ENCODE measurements at regions not wholly inside any gene's neighbourhood (a gene's known extent, or its start where the extent isn't known, plus 50 kb on each side); places are given as distances from the start of the nearest gene placed in this dataset.
"Not testable (repeated sequence)": the region's sequence is repeated elsewhere in the genome, so short reads cannot be mapped to it uniquely, and the experiment has no call there.

DNA sequence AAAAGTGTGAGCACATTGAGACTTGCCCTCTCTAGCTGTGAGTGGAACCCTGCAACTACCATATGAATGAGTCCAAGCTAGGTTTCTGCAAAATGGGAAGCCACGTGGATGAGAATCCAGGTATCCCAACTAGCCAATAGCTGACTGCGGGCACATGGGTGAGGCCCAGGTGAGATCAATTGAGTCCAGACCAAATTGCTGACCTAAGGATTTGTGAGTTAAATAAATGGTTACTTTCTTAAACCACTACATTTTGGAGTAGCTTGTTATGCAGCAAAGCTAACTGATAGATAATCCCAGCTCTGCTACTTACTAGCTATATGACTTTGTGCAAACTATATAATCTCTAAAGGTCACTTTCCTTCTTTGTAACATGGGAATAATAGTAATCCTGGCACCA, 150.3 kb upstream of the LCORL start:
- DNase-seq (ENCODE audit: low spot score in 2 of 2) (no peak), ATAC-seq (ENCODE audit: low read depth) (no peak)
- Mint-ChIP-seq H3K4me3 (no peak overlapping the region), H3K36me3 (no peaks in the 10 kb centered on the region), H3K27me3 (peaks cover 3% of the 10 kb centered on the region), H3K4me1 (no peaks in the 10 kb centered on the region), H3K27ac (no peak overlapping the region), H3K9me3 (no peaks in the 10 kb centered on the region)

DNA sequence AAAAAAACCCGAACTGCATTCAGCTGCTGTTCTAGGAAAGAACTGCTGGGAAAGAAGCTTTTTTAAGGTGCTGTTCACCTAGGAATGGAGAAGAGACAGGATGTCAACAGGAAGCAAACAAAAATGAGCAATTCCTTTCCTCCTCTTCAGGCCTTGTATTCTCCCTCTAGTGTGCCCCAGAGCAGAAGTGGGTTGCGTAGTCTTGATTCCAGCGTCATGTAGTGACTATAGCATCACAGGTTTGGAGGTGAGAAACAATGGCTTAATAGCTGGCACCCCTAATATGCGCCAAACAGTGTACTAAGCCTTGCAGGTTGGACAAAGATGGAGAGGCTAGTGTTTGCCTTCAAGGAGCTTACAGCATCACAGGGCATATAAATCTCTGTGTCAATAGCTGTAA, 146.3 kb upstream of the LCORL start:
- H3K4me3 Mint-ChIP-seq = no peak overlapping the region
- H3K27ac Mint-ChIP-seq = no peak overlapping the region
- no peaks in the 10 kb centered on the region for H3K36me3 Mint-ChIP-seq
- ATAC-seq (ENCODE audit: low read depth) = no peak
- H3K4me1 Mint-ChIP-seq = no peaks in the 10 kb centered on the region
- no peak for DNase-seq (ENCODE audit: low spot score in 2 of 2)
- peaks cover 3% of the 10 kb centered on the region for H3K9me3 Mint-ChIP-seq
- H3K27me3 Mint-ChIP-seq = peaks cover 3% of the 10 kb centered on the region

DNA sequence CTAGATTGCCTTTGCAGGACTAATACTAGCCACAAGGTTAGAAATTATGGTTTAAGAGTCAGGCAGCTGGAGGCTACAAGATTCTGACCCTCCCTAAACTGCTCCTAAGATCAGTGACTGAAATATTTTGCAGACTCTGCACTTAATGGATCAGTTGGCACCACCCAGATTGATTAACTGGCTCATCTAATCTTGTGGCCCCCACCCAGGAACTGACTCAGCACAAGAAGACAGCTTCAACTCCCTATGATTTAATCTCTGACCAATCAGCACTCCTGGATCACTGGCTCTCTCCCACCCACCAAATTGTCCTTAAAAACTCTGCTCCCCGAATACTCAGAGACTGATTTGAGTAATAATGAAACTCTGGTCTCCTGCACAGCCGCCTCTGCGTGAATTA, 145.4 kb upstream of the LCORL start:
- H3K4me3 Mint-ChIP-seq = no peak overlapping the region
- H3K9me3 Mint-ChIP-seq = peaks cover 5% of the 10 kb centered on the region
- H3K36me3 Mint-ChIP-seq = no peaks in the 10 kb centered on the region
- no peaks in the 10 kb centered on the region for H3K4me1 Mint-ChIP-seq
- peaks cover 3% of the 10 kb centered on the region for H3K27me3 Mint-ChIP-seq
- ATAC-seq (ENCODE audit: low read depth) = no peak
- no peak for DNase-seq (ENCODE audit: low spot score in 2 of 2)
- H3K27ac Mint-ChIP-seq = no peak overlapping the region

DNA sequence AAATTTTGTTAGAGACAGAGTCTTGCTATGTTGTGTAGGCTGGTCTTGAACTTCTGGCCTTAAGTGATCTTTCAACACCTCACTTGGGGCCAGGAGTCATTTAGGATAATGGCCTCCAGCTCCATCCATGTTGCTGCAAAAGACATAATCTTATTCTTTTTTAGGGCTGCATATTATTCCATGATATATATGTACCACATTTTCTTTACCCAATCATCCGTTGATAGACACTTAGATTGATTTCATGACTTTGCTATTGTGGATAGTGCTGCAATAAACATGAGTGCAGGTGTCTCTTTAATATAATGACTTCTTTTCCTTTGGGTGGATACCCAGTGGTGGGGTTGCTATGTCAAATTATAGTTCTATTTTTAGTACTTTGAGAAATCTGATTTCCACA, 140.9 kb upstream of the LCORL start:
- no peak overlapping the region for H3K4me3 Mint-ChIP-seq
- H3K4me1 Mint-ChIP-seq = no peaks in the 10 kb centered on the region
- H3K27me3 Mint-ChIP-seq = no peaks in the 10 kb centered on the region
- no peaks in the 10 kb centered on the region for H3K36me3 Mint-ChIP-seq
- peaks cover 5% of the 10 kb centered on the region for H3K9me3 Mint-ChIP-seq
- no peak overlapping the region for H3K27ac Mint-ChIP-seq
- DNase-seq (ENCODE audit: low spot score in 2 of 2) (no peak), ATAC-seq (ENCODE audit: low read depth) (no peak)

DNA sequence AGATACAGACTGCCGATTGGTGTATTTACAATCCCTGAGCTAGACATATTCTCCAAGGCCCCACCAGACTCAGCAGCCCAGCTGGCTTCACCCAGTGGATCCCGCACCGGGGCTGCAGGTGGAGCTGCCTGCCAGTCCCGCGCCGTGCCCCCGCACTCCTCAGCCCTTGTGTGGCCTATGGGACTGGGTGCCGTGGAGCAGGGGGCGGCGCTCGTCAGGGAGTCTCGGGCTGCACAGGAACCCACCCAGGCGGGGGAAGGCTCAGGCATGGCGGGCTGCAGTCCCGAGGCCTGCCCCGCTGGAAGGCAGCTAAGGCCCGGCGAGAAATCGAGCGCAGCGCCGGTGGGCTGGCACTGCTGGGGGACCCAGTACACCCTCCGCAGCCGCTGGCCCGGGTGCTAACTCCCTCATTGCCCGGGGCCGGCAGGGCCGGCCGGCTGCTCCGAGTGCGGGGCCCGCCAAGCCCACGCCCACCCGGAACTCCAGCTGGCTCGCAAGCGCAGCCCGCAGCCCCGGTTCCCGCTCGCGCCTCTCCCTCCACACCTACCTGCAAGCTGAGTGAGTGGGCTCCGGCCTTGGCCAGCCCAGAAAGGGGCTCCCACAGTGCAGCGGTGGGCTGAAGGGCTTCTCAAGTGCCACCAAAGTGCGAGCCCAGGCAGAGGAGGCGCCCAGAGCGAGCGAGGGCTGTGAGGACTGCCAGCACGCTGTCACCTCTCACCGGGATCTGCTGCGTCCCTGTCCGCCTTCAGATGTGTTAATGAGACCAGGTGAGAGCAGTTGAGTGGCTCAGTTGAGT, 137.8 kb upstream of the LCORL start:
- not testable (repeated sequence) for ATAC-seq (ENCODE audit: low read depth); H3K4me1 Mint-ChIP-seq; H3K36me3 Mint-ChIP-seq; H3K27me3 Mint-ChIP-seq; H3K4me3 Mint-ChIP-seq; DNase-seq (ENCODE audit: low spot score in 2 of 2); H3K9me3 Mint-ChIP-seq; H3K27ac Mint-ChIP-seq

DNA sequence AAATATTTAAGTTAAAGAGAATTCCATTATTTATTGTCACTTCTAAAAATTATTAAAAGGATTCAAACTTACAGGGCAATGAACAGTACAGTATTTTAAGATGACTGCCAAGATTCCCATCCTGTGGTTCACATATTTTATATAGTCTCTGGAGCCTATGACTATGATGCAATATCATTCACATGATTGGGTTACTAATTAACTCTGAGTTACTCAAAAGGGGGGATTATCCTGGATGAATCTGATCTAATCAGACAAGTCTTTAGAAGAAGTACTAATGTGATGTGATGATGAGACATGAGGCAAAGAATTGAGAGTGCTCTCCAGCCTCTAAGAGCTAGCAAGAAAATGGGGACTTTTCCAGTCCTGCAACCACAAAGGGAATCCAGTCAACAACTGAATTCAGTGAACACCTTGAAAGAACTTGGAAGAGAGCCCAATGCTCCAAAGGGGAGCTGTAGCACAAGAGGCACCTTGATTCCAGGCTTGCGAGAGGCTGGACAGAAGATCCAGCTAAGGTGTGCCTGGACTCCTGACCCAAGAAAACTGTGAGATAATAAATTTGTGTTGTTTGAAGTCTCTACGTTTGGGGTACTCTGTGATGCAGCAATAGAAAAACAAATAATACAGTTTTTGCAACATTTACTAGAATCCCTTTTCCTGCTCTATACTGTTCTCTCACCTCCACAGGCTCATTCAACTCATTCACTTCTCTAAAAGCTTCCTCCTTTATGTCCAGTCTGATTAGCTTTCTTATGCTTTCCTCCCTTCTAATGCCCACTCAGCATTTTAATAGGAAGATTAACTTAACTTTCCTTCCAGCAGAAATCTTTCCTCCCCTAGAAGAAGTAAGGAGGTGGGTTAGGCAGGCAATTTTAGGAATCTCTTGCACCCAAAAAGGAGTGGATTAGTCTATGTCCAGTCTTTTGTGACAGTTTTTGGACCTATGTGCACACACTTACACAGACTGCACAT, 133.8 kb upstream of the LCORL start:
- Mint-ChIP-seq H3K9me3 (no peaks in the 10 kb centered on the region), H3K27ac (no peak overlapping the region), H3K4me1 (no peaks in the 10 kb centered on the region), H3K36me3 (no peaks in the 10 kb centered on the region), H3K4me3 (no peak overlapping the region), H3K27me3 (peaks cover 6% of the 10 kb centered on the region)
- ATAC-seq (ENCODE audit: low read depth) (no peak), DNase-seq (ENCODE audit: low spot score in 2 of 2) (no peak)

DNA sequence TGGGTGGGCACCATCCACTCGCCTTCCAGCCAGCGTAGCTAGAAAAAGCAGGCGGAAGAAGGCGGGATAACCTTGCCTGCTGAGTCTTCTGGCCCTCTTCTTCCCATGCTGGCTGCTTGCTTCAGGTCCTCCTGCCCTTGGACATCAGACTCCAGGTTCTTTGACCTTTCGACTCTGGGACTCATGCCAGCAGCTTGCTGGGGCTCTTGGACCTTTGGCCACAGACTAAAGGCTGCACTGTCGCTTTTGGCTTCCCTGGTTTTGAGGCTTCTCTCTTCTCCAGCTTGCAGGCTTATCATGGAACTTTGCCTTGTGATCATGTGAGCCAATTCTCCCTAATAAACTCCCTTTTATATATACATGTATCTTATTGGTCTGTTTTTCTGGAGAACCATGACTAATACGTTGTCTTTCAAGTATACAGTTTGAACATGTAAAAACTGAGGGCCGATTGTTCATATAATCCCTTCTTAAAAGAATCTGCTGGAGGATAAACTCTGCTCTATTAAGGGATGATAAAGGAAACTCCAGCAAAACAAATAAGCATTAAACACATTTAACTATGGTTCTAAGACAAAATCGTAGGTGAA, 116.6 kb upstream of the LCORL start:
- ATAC-seq (ENCODE audit: low read depth) (no peak), DNase-seq (ENCODE audit: low spot score in 2 of 2) (no peak)
- H3K4me3 Mint-ChIP-seq = no peak overlapping the region
- H3K4me1 Mint-ChIP-seq = no peaks in the 10 kb centered on the region
- no peak overlapping the region for H3K27ac Mint-ChIP-seq
- H3K27me3 Mint-ChIP-seq = peaks cover 4% of the 10 kb centered on the region
- H3K9me3 Mint-ChIP-seq = peaks cover 2% of the 10 kb centered on the region
- H3K36me3 Mint-ChIP-seq = no peaks in the 10 kb centered on the region

DNA sequence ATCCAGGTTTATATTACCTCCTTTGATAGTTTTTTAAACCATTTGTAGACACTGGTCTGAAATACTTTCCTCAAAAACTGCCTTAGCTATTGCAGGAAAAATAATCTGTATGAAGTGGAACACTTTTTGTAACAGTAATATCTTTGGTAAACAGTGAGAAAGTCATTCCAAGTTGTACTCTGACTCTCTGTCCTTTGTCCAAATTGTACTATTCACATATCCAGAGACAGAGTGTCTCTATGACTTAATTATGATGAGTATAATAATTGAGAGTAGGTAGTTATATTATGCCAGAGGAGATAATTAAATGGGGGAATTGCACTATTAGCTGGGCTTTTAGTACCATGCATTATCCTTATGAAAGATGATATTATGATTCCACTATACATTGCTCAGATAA, 112.6 kb upstream of the LCORL start:
- ATAC-seq (ENCODE audit: low read depth) (no peak), DNase-seq (ENCODE audit: low spot score in 2 of 2) (no peak)
- Mint-ChIP-seq H3K36me3 (no peaks in the 10 kb centered on the region), H3K9me3 (peaks cover 2% of the 10 kb centered on the region), H3K4me1 (no peaks in the 10 kb centered on the region), H3K27me3 (peaks cover 9% of the 10 kb centered on the region), H3K4me3 (no peak overlapping the region), H3K27ac (no peak overlapping the region)

DNA sequence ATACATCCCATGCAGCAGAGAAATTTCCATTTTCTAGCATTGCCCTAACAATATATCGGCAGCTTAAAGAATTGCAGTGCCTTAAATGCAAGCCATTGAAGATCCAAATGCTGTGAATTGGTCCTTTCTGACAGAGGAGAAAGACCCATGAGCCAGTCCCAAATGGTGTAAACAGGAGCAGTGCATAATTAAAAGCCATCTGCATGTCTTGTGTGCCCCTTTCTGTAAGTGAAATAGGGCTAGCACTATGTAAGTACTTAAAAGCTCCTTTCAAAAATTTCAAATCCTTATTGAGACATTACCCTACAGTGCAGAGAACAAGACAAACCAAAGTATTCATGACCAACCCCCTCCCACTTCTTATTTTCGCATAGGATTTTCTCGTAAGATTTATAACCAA, 108.7 kb upstream of the LCORL start:
- DNase-seq (ENCODE audit: low spot score in 2 of 2) (no peak), ATAC-seq (ENCODE audit: low read depth) (no peak)
- H3K9me3 Mint-ChIP-seq = no peaks in the 10 kb centered on the region
- H3K36me3 Mint-ChIP-seq = no peaks in the 10 kb centered on the region
- H3K27ac Mint-ChIP-seq = no peak overlapping the region
- H3K27me3 Mint-ChIP-seq = peaks cover 9% of the 10 kb centered on the region
- no peak overlapping the region for H3K4me3 Mint-ChIP-seq
- no peaks in the 10 kb centered on the region for H3K4me1 Mint-ChIP-seq

DNA sequence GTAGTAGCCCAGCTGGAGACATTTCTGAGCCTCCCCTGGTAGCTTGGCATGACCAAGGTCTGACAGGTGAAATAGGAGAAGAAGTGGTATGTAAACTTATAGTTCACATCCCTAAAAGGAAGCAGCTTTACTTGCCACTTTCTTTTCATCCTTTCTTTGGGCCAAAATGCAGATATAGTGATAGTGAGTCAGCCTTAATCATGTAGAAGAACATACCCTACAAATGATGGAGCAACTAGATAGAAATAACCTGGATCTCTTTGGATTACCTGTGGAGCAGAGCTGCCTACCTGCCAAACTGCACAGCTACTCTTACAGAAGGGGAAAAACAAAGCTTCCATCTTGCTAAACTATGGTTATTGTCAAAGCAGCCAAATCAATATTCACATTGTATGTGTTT, 106.7 kb upstream of the LCORL start:
- no peak for ATAC-seq (ENCODE audit: low read depth)
- Mint-ChIP-seq H3K9me3 (no peaks in the 10 kb centered on the region), H3K27ac (no peak overlapping the region), H3K36me3 (no peaks in the 10 kb centered on the region), H3K27me3 (peaks cover 4% of the 10 kb centered on the region), H3K4me1 (no peaks in the 10 kb centered on the region), H3K4me3 (no peak overlapping the region)
- no peak for DNase-seq (ENCODE audit: low spot score in 2 of 2)

DNA sequence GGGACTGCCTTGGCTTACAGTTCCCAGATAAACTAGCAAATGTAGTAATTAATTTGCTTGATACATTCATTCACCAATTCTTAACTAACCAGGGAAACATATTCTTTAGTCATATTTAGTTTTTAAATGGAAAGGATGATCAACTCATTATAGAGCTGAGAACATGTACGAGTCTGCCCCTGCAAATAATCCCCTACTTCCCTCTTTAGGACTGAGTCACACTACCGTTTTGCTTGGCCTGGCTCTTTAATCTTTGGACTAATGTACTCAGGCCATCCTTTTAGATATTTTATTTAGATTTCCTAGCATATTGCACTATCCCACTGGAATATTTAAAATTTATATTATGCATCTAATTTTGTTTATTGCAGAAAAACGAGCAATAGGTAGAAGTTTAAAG, 105.5 kb upstream of the LCORL start:
- ATAC-seq (ENCODE audit: low read depth) (no peak), DNase-seq (ENCODE audit: low spot score in 2 of 2) (no peak)
- Mint-ChIP-seq H3K4me3 (no peak overlapping the region), H3K36me3 (no peaks in the 10 kb centered on the region), H3K27me3 (peaks cover 4% of the 10 kb centered on the region), H3K4me1 (no peaks in the 10 kb centered on the region), H3K27ac (no peak overlapping the region), H3K9me3 (no peaks in the 10 kb centered on the region)

DNA sequence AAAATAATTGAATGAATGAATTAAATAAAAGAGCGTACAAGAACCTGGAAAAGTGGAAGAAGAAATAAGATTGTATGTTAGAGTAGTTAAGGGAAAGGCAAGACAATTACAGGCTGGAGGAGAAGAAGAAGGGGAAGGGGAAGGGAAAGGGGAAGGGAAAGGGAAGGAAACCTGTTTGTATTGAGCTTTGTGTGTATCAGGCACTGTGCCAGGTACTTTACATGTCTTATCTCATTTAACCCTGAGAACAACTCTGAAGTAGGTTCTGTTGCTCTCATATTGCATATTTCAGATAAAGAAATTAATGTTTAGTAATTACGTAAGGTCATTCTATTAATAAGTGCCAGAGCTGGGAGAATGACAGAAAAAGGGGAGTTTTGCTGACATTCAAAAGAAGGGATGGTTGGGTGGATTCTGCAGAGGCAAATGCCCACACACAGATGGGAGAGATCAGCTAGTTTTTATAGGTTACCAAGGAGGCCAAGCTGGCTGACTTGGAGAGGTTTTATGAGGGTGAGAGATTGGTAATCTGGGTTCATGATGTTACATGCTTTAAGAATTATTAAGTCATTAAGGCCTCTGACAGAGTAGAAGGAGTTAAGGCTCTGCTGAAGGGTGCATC, 92.3 kb upstream of the LCORL start:
- no peak for DNase-seq (ENCODE audit: low spot score in 2 of 2)
- Mint-ChIP-seq H3K27ac (no peak overlapping the region), H3K4me3 (no peak overlapping the region), H3K36me3 (no peaks in the 10 kb centered on the region), H3K27me3 (peaks cover 13% of the 10 kb centered on the region), H3K4me1 (no peaks in the 10 kb centered on the region), H3K9me3 (no peaks in the 10 kb centered on the region)
- no peak for ATAC-seq (ENCODE audit: low read depth)

DNA sequence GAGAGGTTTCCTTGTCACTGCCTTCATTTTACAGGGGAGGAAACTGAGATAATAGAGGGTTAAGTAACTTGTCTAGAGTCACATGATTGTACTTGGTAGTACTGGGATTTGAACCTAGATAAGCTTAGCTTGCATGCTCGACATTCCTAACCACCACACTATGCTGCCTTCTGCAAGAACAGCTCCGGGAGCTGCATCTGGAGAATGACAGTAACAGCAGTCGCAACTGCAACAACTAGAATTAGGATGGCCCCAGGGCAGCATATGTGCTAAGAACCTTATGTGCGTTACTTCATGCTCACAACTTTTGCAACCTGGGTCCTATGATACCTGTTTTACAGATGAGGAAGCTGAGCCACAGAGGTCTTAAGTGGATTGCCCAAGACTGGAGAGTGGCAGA, 89.5 kb upstream of the LCORL start:
- no peaks in the 10 kb centered on the region for H3K4me1 Mint-ChIP-seq
- no peaks in the 10 kb centered on the region for H3K9me3 Mint-ChIP-seq
- H3K4me3 Mint-ChIP-seq = no peak overlapping the region
- ATAC-seq (ENCODE audit: low read depth) (no peak), DNase-seq (ENCODE audit: low spot score in 2 of 2) (no peak)
- no peaks in the 10 kb centered on the region for H3K36me3 Mint-ChIP-seq
- peaks cover 6% of the 10 kb centered on the region for H3K27me3 Mint-ChIP-seq
- no peak overlapping the region for H3K27ac Mint-ChIP-seq

DNA sequence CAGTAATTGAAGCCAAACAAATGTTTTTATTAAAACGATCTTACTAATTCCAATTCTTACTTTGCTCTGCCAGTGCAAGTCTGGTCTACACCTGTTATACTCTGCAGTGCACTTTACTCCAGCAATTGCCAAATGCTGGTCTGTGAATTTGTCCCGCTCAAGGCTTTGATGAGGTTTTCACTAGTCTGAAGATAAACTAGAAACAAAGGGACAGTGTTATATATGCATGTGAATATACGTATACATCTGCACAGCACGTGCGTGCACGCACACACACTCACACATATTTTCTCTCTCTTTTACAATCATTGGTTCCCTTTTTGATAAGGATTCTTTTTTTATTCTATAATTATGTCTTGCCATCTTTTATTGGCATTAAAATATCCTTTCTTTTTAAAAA, 88.5 kb upstream of the LCORL start:
- H3K4me3 Mint-ChIP-seq = no peak overlapping the region
- no peaks in the 10 kb centered on the region for H3K4me1 Mint-ChIP-seq
- no peak for ATAC-seq (ENCODE audit: low read depth)
- H3K27ac Mint-ChIP-seq = no peak overlapping the region
- no peak for DNase-seq (ENCODE audit: low spot score in 2 of 2)
- no peaks in the 10 kb centered on the region for H3K36me3 Mint-ChIP-seq
- no peaks in the 10 kb centered on the region for H3K9me3 Mint-ChIP-seq
- H3K27me3 Mint-ChIP-seq = peaks cover 6% of the 10 kb centered on the region
